ENCODE measurements at regions not wholly inside any gene's neighbourhood (a gene's known extent, or its start where the extent isn't known, plus 50 kb on each side); places are given as distances from the start of the nearest gene placed in this dataset.

DNA sequence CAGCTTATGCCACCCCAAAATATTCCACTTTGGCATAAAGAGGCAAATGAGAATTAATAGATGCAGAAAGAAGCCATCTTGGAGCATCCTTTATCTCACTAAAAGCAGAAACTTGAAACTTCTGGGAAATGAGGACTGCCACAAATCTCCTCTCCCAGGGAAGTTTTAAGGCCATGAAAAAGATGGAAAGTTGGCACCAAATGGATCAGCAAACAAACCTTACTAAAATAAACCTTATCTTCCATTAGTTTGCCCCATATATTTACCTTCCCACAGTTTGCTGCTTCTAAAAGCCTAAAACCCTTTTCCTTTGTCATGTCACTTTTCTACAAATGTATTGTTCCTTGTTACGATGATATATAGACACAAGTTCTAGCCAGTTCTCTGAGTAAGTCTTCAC lies 340.0 kb upstream of the USP15 start:
- TF ChIP-seq, protein P1, sequence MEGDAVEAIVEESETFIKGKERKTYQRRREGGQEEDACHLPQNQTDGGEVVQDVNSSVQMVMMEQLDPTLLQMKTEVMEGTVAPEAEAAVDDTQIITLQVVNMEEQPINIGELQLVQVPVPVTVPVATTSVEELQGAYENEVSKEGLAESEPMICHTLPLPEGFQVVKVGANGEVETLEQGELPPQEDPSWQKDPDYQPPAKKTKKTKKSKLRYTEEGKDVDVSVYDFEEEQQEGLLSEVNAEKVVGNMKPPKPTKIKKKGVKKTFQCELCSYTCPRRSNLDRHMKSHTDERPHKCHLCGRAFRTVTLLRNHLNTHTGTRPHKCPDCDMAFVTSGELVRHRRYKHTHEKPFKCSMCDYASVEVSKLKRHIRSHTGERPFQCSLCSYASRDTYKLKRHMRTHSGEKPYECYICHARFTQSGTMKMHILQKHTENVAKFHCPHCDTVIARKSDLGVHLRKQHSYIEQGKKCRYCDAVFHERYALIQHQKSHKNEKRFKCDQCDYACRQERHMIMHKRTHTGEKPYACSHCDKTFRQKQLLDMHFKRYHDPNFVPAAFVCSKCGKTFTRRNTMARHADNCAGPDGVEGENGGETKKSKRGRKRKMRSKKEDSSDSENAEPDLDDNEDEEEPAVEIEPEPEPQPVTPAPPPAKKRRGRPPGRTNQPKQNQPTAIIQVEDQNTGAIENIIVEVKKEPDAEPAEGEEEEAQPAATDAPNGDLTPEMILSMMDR (IDR thresholded peaks at IDR 0.05) = no peak
- TF ChIP-seq ZFX (IDR thresholded peaks at IDR 0.05; ENCODE audit: borderline replicate concordance) = no peak
- H3K27ac ChIP-seq = no peak overlapping the region

DNA sequence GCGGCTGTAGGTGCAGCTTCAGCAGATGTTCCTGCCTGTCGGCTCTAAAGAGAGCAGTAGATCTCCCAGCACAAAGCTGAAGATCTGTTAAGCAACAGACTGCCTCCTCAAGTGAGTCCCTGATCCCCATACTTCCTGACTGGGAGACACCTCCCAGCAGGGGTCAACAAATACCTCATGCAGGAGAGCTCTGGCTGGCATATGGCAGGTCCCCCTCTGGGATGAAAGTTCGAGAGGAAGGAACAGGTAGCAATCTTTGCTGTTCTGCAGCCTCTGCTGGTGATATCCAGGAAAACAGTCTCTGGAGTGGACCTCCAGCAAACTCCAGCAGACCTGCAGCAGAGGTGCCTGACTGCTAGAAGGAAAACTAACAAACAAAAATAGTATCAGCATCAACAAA lies 337.1 kb upstream of the USP15 start:
- H3K27ac ChIP-seq = no peak overlapping the region
- TF ChIP-seq, protein P1 (IDR thresholded peaks at IDR 0.05) = no peak
- no peak for TF ChIP-seq ZFX (IDR thresholded peaks at IDR 0.05; ENCODE audit: borderline replicate concordance)

- TF ChIP-seq, protein P1 (IDR thresholded peaks at IDR 0.05) = no peak
- TF ChIP-seq ZFX (IDR thresholded peaks at IDR 0.05; ENCODE audit: borderline replicate concordance) = no peak
These were observed 325.6 kb upstream of the USP15 start for GRCh38 chr12:61934564-61934963.

DNA sequence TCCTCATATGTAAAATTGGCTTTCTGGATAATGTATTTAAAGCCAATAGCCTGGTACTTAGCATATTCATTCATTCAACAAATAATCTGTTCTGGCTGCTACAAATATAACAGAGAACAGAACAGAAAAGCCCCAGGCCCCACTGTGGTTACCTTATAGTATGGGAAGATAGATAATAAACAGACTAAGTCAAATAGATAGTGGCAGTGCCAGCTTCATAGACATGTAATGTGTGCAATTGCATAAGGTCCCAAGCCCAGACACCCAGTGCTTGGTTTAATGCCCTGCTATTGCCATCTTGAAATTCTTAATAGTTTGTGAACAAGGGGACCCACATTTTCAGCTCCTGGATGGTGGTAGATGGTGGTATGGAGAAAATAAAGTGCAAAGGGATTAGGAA lies 320.2 kb upstream of the USP15 start:
- no peak overlapping the region for H3K27ac ChIP-seq
- TF ChIP-seq, protein P1 (IDR thresholded peaks at IDR 0.05) = no peak
- no peak for TF ChIP-seq ZFX (IDR thresholded peaks at IDR 0.05; ENCODE audit: borderline replicate concordance)

More at GRCh38 chr12:61934564-61934963, 325.6 kb upstream of the USP15 start:
- no peak overlapping the region for H3K27ac ChIP-seq

DNA sequence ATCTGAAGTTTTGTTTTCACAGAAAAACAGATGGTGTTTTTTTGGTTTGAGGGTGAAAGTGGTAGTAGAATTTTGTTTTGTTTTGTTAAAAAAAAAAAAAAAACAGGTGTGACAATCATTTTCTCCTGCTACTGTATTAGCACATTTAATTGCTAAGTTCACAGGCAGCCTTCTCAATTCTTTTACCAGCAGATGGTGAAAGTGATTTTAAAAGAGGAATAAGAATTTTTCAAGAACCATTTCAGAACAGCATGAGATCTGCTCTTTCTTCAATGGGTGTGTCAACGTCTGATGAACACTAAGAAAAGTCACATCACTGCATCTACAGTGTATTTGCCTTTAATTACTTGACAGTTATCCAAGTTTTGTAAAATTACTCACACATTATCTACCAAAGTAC lies 303.7 kb upstream of the USP15 start:
- H3K27ac ChIP-seq = no peak overlapping the region

DNA sequence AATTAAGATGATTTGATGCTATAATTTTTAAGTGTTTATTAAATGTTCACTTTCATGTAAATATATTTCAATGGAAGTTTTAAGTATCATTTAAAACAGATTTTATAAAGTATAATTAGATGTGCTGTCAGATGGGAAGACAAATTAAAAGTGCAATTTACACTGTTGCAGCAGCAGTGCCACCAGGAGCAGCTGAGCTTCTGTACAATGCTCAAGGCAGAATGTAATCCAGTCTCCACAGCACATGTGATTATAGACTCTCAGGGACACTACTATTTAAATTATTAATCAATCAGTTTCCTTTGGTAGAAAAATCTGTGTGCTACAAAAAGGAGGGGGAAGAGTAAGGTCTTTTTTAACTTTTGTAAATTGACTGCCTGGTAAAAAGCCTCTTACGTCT lies 285.7 kb upstream of the USP15 start:
- H3K27ac ChIP-seq = no peak overlapping the region
- TF ChIP-seq, protein P1 (IDR thresholded peaks at IDR 0.05) = no peak
- TF ChIP-seq ZFX (IDR thresholded peaks at IDR 0.05; ENCODE audit: borderline replicate concordance) = no peak

More for the DNA sequence above, 303.7 kb upstream of the USP15 start:
- TF ChIP-seq, protein P1 (IDR thresholded peaks at IDR 0.05) = no peak
- no peak for TF ChIP-seq ZFX (IDR thresholded peaks at IDR 0.05; ENCODE audit: borderline replicate concordance)

DNA sequence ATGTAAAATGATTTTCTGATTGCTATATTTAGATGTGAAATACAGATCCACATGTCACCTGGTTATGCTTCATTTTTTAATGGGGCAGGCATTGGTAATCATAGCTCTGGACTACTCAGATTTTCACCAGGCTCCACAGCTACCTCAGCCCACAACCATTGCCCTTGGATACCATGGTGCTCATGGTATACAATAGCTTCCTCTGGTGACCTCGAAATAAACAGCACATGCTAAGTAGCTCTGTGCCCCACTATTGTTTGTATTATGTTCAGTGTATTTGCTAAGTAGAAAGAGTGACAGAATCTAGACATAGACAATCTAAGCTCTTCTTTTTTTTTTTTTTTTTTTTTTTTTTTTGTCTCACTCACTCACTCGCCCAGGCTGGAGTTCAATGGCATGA lies 274.4 kb upstream of the USP15 start:
- H3K27ac ChIP-seq = no peak overlapping the region
- TF ChIP-seq ZFX (IDR thresholded peaks at IDR 0.05; ENCODE audit: borderline replicate concordance) = no peak
- TF ChIP-seq, protein P1 (IDR thresholded peaks at IDR 0.05) = no peak

Measured in 22Rv1 (cell line).